AG20443 (cell line): ENCODE measurements at regions not wholly inside any gene's neighbourhood (a gene's known extent, or its start where the extent isn't known, plus 50 kb on each side); places are given as distances from the start of the nearest gene placed in this dataset.
A peak's percentile ranks its signal among the peaks of the same experiment; 100 is the strongest.

Source experiments
- DNase-seq: peaks from one replicate; pipeline ENCODE4 v3.0.0; 2012; ENCODE audit warnings: low spot score, mixed read lengths

- peak; percentile 43 for DNase-seq
Observed at GRCh38 chr9:12933957-12934356, 159.1 kb downstream of the LURAP1L start.

DNA sequence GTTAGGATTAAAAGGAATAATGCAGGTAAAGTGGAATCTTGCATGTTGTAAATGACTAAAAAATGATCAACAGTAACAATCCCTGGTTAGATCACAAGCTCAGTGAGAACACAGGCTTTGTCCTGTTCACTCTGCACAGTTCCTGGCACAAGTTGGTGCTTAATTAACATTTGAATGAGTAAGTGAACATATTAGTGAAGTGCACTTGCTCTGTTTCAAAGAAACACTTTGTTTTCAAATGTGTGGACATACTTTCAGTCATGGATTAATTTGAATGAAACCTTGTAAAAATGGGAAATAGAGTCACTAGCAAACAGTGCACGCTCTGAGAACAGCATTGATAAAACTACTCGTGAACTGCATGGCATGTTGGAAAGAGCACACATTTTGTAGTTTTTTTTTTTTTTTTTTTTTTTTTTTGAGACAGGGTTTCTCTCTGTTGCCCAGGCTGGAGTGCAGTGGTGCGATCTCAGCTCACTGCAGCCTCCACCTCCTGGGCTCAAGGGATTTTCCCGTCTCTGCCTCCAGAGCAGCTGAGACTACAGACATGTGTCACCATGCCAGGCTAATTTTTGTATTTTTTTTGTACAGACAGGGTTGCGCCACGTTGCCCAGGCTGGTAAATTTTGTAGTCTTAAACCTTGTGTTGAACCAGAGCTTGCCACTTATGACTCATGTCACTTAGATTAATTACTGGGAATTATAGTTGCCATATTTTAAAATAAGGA lies 159.9 kb downstream of the LURAP1L start:
- DNase-seq = no peak

DNA sequence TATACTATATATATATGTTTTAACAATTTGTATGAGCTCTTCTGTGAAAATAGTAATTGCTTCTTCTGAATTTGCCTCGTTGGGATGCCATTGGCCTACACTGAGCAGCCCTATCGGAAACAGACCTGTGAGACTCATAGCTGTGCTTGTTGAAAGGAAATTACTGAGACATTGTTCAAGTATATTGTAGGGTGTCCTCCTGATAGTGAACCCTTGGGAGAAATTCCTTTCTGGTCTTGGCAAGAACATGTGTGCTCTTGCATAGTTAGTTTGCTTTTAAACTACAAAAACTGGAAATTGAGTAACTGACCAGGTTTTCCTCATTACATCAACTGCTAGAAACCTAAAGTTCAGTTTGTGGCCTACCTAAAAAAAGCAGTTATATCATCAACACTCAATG lies 160.9 kb downstream of the LURAP1L start:
- DNase-seq = peak; percentile 18

DNA sequence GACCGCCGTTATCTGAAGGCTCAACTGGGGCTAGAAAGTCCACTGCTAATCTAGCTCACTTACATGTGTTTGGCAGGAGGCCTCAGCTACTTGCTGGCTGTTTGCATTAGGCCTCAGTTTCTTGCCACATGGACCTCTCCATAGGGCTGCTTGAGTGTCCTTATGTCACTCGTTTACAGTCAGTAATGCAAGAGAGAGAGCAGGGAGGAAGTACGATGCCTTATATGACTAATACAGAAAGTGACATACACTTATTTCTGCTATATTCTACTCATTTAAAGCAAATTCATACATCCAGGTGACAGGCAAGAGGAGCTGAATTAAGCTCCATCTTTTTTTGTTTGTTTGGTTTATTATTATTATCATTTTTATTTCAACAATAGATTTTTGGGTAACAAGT lies 179.6 kb downstream of the LURAP1L start:
- no peak for DNase-seq

DNA sequence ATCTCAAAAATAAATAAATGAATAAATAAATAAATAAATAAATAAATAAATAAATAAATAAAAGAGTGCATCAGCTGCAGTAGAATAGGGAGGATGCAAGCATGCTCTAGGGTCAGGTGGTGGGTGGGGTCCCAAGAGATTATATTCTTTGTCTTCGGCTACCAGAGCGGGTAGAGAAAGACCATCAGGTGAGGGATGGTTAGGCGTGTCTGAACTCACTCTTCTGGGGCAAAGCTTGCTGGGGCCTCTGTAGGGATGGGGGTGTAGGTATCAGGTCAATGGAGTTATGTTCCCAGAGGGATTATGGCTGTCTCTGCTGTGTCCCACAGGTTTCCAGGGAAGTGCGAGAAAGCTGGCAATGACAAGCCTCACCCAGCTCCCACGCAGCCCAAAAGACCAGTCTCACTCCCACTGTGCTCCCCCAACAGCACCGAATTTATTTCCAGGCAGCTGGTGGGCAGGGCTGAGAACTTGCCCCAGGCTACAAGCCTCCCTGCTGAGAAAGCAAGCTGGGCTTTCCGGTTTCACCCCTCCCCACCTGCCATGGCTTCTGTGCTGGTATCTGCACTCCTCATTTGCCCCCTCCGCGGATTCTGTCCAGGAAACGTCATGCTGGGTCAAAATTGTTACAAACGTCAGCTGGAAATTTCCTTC lies 180.8 kb downstream of the LURAP1L start:
- no peak for DNase-seq

- DNase-seq = no peak
Observed at GRCh38 chr9:12956261-12956660, 181.4 kb downstream of the LURAP1L start.

GRCh38 chr9:12956805-12957204 lies 182.0 kb downstream of the LURAP1L start:
- DNase-seq = no peak

- no peak for DNase-seq
Observed at GRCh38 chr9:12958279-12958678, 183.5 kb downstream of the LURAP1L start.

DNA sequence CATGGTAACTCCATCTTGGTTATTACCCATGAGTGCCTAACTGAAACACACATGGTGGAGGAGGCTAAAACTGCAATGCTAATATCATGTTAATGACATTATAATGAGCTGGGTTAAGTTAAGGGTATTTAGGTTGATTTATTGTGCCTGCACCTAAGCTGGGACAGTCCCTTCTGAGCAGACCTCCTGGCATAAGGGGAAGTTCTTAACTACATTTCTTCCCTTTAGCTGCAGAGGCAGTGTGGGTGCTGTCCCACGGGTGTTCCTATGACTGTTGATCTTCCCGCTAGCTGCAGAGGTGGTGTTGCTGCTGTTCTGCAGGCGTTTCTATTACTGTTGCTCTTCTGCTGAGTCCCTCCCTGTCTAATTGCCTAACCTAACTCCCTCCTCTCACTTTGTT lies 183.9 kb downstream of the LURAP1L start:
- no peak for DNase-seq

DNA sequence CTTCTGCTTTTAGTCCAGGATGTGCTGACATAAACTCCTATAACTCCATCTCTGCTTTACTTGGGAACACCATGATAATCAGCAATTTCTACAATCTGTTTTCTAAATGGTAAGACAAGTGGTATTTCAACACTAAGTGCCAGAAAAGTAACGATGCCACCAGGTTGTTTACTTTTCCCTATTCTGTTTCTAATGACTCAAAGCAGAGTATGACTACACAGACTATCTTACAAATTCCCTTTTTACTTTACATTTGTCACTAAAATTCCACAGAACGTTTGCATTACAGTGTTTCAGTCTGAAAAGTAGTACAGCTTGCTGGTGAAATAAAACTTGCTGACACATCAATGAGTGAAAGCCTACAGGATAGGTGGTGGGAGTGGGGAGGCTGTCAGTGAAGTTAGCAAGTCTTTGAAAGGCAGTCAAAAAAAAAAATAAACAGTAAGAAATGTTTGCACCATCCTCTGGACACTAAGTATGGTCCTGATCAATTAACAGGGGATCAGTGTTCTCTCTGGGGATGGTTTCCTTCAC lies 186.5 kb downstream of the LURAP1L start:
- DNase-seq = no peak

- no peak for DNase-seq
Observed at GRCh38 chr9:12963537-12963936, 188.7 kb downstream of the LURAP1L start.

GRCh38 chr9:12964271-12964670 lies 189.5 kb downstream of the LURAP1L start:
- no peak for DNase-seq

DNA sequence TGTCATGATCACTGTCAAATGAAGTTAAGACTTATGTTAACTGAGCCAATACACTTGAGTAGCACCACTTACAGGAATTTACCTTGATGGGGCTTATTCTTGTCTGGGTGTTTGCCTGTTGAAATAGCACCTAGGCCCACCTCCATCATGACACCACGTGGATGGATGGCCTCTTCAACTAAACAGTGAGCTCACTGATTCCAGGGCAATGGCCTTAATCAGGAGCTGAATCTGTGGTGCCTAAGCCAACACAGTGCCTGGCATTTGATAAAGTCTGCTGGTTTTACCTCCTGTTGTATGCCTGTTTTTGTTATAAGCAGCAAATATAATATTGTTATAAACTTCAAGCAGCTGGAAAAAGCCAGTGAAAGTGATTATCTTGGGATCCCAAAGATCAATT lies 190.5 kb downstream of the LURAP1L start:
- no peak for DNase-seq

- DNase-seq = no peak
Observed at GRCh38 chr9:12968093-12968492, 193.3 kb downstream of the LURAP1L start.

DNA sequence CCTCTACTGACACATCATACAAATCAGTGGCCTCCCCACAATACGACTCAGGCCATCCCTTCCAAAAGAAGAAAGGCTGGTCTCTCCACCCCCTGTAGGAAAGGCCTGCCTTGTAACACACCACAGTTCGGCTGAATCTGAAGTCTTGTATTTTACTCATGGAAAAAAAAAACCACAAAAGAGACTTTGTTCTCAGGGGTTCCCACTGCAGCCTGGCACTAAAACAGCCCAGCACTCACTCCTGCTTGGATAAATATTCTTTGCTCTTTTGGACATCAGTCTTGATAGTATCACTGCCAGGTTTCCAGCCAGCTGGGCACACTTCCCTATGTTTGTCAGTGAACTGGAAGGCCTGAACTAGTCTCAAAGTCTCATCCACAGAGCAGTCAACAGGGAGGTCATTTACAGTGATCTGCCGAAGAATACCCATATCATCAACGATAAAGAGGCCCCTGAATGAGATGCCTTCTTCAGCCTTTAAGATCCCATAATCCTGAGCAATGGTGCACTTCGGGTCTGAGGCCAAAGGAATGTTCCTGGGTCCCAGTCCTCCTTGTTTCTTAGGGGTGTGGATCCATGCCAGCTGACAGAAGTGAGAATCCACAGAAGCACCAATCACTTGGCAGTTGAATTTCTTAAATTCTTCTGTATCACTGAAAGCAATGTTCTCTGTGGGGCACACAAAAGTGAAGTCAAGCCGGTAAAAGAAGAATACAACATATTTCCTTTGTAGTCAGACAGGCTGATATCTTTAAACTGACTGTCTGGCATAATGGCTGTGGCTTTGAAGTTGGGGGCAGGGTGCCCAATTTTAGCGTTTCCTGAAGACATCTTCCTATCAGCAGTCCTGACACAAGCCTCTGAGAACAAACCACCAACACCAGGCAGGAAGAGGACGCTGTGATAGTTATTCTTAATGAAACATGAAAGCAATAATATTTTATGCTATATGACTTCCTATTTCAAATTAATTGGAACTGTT lies 198.1 kb downstream of the LURAP1L start:
- DNase-seq = peak; percentile 11

- DNase-seq = no peak
Observed at GRCh38 chr9:12973710-12974109, 198.9 kb downstream of the LURAP1L start.

- DNase-seq = no peak
Observed at GRCh38 chr9:12974671-12975070, 199.9 kb downstream of the LURAP1L start.

- DNase-seq = no peak
Observed at GRCh38 chr9:12975496-12975895, 200.7 kb downstream of the LURAP1L start.

DNA sequence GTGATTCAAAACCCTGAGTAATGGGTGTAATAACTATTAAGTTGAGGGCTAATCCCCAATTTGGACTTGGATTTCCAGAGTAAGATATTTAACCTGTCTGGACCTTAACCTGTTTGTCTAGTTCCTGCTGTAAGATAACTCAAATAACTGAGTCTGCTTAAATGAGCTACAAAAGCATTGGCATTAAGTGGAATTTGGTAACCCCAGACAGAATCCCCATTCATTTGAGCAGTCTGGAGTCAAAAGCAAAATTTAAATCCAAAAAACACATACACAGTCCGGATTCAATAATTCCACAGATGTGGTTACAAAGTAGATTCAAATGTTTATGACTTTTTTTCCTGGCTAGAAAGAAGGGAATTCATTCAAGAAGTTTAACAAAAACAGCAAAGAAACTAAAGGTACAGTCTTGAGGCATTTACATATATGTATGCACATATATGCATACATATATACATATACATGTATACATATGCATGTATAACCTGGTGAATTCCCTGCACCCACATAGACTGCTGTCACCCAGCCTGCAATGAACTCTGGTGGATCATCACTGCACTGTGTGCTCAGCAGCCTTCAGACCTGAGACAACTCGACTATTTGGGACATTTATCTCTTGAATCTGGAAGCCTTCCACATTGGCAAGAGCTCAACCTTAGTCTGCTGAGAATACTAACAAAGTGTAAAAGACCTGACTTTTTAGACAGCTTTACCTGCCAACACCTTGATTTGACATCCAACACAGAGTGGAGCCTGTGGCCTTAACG lies 205.4 kb downstream of the LURAP1L start:
- DNase-seq = no peak

- no peak for DNase-seq
Observed at GRCh38 chr9:12988258-12988657, 213.4 kb downstream of the LURAP1L start.

- DNase-seq = no peak
Observed at GRCh38 chr9:12989669-12990068, 214.8 kb downstream of the LURAP1L start.

DNA sequence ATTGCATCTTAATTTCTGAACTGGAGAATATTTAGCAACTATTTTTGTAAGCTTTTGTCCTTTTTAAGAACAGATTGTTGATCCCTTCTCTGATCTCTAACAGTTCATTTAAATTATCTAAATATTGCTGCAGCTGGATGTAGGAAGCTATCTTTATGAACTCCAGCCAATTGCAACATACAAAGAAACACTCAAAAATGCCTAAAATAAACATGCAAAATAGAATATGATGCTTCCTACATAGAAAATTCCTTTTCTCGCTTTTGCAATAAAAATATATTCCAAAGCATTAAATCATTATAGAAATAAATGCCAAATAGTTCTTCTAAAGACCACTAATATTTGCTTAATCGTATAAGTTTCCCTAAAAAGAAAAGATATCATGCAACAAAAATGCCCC lies 218.6 kb downstream of the LURAP1L start:
- no peak for DNase-seq
